Stimulated activated naive CD8-positive, alpha-beta T cell treated with anti-CD3 and anti-CD28 coated beads, Interleukin-15, Interleukin-2, amounts not matched to agents 100 ng/mL and 50 ng/mL, for 24 hours (primary cell): ENCODE measurements at regions not wholly inside any gene's neighbourhood (a gene's known extent, or its start where the extent isn't known, plus 50 kb on each side); places are given as distances from the start of the nearest gene placed in this dataset.

Source experiments
- H3K27ac Mint-ChIP-seq: one replicate; pipeline ENCODE4 v1.8.0; 2021; ENCODE audit warnings: mild to moderate bottlenecking, mixed read lengths
- H3K27me3 Mint-ChIP-seq: one replicate; pipeline ENCODE4 v1.8.0; 2021; ENCODE audit warnings: mixed read lengths
- H3K36me3 Mint-ChIP-seq: one replicate; pipeline ENCODE4 v1.8.0; 2021; ENCODE audit warnings: low read depth, mixed read lengths
- H3K4me1 Mint-ChIP-seq: one replicate; pipeline ENCODE4 v1.8.0; 2021; ENCODE audit warnings: low read depth, mixed read lengths
- H3K4me3 Mint-ChIP-seq: one replicate; pipeline ENCODE4 v1.8.0; 2021; ENCODE audit warnings: mild to moderate bottlenecking, mixed read lengths
- H3K9me3 Mint-ChIP-seq: one replicate; pipeline ENCODE4 v1.8.0; 2021; ENCODE audit warnings: mixed read lengths

DNA sequence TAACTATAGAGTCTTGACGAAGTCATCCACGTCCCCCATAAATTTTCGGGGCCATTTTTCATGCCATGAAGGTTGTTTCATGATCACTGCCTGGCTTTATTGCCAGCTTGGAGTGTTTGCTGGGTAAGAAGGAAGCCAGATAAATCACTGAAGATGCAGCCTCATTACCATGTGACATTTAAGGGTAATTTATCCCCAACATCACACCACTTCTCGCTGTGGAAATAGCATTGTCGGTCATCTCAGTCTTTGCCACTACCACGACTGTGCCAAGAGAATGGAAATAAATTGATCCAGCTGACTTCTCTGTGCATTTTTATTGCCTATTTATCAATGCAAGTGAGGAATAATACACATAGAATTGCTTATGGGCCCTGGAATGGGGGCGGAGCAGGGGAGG is 617.9 kb downstream of the AJAP1 start:
- Mint-ChIP-seq H3K4me1 (no peaks in the 10 kb centered on the region), H3K4me3 (no peak overlapping the region), H3K9me3 (no peaks in the 10 kb centered on the region), H3K36me3 (no peaks in the 10 kb centered on the region), H3K27ac (no peak overlapping the region), H3K27me3 (no peaks in the 10 kb centered on the region)

- Mint-ChIP-seq H3K9me3 (no peaks in the 10 kb centered on the region), H3K27ac (no peak overlapping the region), H3K4me1 (no peaks in the 10 kb centered on the region), H3K27me3 (no peaks in the 10 kb centered on the region), H3K4me3 (no peak overlapping the region), H3K36me3 (no peaks in the 10 kb centered on the region)
Measured at GRCh38 chr1:5271264-5271663, 616.9 kb downstream of the AJAP1 start.

DNA sequence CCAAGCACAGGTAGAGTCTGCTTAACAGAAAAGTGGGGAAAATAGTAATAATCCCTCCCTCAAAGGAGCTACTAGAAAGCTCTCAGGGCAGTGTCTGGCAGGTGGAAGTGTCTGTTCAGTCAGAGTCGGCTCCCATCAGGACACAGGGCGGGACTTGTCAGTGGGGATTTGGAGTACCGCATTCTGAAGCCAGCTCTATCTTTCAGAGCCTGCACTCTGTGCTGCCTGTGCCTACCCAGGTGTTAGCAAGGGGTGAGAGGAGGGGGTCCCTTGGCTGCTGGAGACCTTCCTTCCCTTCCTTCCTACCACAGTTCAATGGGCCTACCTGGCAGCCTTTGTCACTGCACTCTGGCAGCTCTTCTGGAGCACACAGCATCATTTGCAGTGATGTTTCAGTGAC is 615.5 kb downstream of the AJAP1 start:
- H3K9me3 Mint-ChIP-seq = no peaks in the 10 kb centered on the region
- no peaks in the 10 kb centered on the region for H3K4me1 Mint-ChIP-seq
- no peak overlapping the region for H3K4me3 Mint-ChIP-seq
- H3K27me3 Mint-ChIP-seq = no peaks in the 10 kb centered on the region
- no peaks in the 10 kb centered on the region for H3K36me3 Mint-ChIP-seq
- no peak overlapping the region for H3K27ac Mint-ChIP-seq

- no peaks in the 10 kb centered on the region for H3K4me1 Mint-ChIP-seq
- H3K4me3 Mint-ChIP-seq = no peak overlapping the region
- no peaks in the 10 kb centered on the region for H3K27me3 Mint-ChIP-seq
- H3K36me3 Mint-ChIP-seq = no peaks in the 10 kb centered on the region
- no peak overlapping the region for H3K27ac Mint-ChIP-seq
- no peaks in the 10 kb centered on the region for H3K9me3 Mint-ChIP-seq
Measured at GRCh38 chr1:5267603-5268235, 613.3 kb downstream of the AJAP1 start.

DNA sequence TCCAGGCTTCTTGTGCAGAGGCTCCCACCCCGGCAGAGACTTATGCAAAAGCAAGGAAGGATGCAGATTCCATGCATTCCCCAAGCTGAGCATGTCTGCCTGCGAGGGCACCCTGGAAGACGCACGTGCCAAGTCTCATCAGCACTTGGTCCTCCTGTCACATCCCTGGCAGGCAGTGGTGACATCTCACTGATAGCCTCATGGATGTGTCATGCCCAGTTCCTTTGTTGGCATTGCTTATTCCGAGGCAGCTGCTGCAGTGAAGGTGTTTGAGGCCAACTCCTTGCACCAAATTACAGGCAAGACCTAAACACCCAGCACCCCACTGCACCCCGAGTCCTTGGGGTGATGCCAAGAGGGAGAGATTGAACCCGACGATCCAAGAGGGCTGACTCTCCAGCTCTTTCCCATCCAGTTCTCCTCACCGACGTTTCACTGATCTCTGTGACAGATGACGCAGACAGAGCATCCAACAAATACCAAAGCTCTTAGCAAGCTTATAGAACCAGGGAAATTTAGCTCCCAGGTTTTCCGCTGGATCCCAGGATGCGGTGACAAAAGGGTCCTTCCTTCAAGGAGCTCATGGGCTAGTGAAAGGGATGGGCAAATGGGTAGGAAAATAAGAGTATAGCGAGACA is 611.1 kb downstream of the AJAP1 start:
- Mint-ChIP-seq H3K4me1 (no peaks in the 10 kb centered on the region), H3K27ac (no peak overlapping the region), H3K9me3 (no peaks in the 10 kb centered on the region), H3K36me3 (no peaks in the 10 kb centered on the region), H3K27me3 (no peaks in the 10 kb centered on the region), H3K4me3 (no peak overlapping the region)

GRCh38 chr1:5264476-5264875 is 610.1 kb downstream of the AJAP1 start:
- Mint-ChIP-seq H3K4me1 (no peaks in the 10 kb centered on the region), H3K4me3 (no peak overlapping the region), H3K27ac (no peak overlapping the region)

DNA sequence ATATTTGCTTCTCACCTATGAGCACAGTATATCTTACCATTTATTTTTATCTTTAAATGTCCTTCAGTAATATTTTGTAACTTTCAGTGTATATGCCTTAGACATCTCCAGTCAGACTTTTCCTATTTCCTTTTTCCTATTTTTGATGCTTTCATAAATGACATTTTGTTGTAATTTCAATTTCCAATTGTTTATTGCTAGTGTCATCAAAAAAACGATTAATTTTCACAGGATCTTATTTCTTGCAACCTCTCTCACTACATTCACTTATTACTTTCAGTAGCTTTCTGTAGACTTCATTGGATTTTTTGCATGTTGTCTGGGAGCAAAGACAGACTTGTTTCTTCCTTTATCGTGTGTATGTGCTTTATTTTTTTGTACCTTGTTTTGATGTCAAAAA is 602.4 kb downstream of the AJAP1 start:
- Mint-ChIP-seq H3K4me3 (no peak overlapping the region), H3K9me3 (peaks cover 20% of the 10 kb centered on the region), H3K36me3 (peaks cover 7% of the 10 kb centered on the region)

More at GRCh38 chr1:5264476-5264875, 610.1 kb downstream of the AJAP1 start:
- Mint-ChIP-seq H3K27me3 (no peaks in the 10 kb centered on the region), H3K9me3 (peaks cover 7% of the 10 kb centered on the region), H3K36me3 (peaks cover 2% of the 10 kb centered on the region)

GRCh38 chr1:5254975-5255374 is 600.6 kb downstream of the AJAP1 start:
- H3K9me3 Mint-ChIP-seq = peaks cover 18% of the 10 kb centered on the region
- peaks cover 7% of the 10 kb centered on the region for H3K36me3 Mint-ChIP-seq
- H3K4me3 Mint-ChIP-seq = no peak overlapping the region

More for the DNA sequence above, 602.4 kb downstream of the AJAP1 start:
- H3K27me3 Mint-ChIP-seq = no peaks in the 10 kb centered on the region
- H3K4me1 Mint-ChIP-seq = no peaks in the 10 kb centered on the region
- no peak overlapping the region for H3K27ac Mint-ChIP-seq

DNA sequence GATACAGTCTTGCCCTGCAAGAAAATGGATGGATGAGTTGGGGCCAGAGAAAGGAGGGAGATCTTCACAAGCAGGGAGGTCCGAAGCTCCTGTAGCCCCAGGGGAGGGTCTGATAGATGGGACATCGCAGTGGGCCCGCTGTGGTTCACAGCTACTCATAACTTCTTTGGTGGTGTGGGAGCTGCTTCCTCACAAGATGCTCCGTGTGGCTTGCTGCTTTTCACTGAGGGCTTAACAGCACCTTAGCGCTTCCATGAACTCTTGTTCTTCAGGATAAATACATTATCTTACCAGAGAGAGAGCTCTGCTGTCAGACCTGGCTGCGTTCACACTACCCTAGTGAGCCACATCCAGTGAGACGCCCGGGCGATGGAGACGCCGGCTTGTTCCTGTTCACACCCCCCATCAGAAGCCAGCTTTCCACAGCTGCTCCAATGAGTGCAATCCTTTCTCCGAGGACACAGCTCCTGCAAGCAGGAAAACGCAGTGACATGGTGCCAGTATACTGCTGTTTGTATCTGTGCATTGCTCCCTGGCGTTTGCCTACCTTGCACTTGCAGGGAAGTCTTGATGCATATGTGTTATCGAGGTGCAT is 599.8 kb downstream of the AJAP1 start:
- no peaks in the 10 kb centered on the region for H3K27me3 Mint-ChIP-seq
- no peaks in the 10 kb centered on the region for H3K4me1 Mint-ChIP-seq
- H3K36me3 Mint-ChIP-seq = peaks cover 3% of the 10 kb centered on the region
- H3K27ac Mint-ChIP-seq = no peak overlapping the region
- H3K9me3 Mint-ChIP-seq = peaks cover 11% of the 10 kb centered on the region
- no peak overlapping the region for H3K4me3 Mint-ChIP-seq

More at GRCh38 chr1:5254975-5255374, 600.6 kb downstream of the AJAP1 start:
- H3K27ac Mint-ChIP-seq = no peak overlapping the region
- no peaks in the 10 kb centered on the region for H3K4me1 Mint-ChIP-seq
- H3K27me3 Mint-ChIP-seq = no peaks in the 10 kb centered on the region

DNA sequence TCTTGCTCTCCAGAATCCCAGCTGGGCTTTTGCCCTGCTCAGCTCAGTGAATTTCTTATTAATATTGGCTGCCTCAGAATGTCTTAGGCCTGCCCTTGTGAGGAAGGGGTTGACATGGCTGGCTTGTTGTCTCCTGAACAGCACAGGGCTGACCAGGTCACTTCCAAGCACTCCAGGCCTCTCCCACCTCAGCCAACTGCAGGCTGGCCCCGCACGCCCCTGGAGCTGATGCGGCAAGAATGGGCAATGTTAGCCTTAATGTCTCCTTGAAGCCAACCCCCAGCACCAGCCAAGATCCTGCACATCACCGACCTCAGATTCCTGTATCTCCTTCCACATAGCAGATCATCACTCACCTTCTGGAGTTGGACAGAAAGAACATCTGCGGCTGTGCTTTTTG is 598.6 kb downstream of the AJAP1 start:
- Mint-ChIP-seq H3K4me1 (no peaks in the 10 kb centered on the region), H3K36me3 (no peaks in the 10 kb centered on the region), H3K4me3 (no peak overlapping the region), H3K9me3 (no peaks in the 10 kb centered on the region), H3K27ac (no peak overlapping the region), H3K27me3 (no peaks in the 10 kb centered on the region)

DNA sequence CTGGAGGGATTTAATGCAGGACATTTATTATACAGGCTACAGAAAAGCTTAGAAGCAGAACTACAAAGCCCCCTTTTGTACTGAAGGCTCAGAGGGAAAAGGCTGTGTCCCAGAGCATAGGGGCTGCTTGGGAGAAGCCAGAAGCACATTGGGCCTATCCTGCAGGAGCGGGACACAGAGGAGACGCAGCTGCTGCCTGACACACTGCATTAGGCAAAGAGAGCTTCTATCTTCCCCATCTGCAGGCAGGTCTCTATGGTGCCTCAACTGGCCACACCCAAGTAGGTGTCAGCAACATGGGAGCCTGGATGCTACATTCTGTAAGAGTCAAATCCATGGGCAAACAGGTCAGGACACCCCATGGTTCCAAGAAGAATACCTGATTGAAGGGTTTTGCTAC is 595.9 kb downstream of the AJAP1 start:
- Mint-ChIP-seq H3K27ac (no peak overlapping the region), H3K4me1 (no peaks in the 10 kb centered on the region), H3K9me3 (no peaks in the 10 kb centered on the region), H3K36me3 (no peaks in the 10 kb centered on the region), H3K4me3 (no peak overlapping the region), H3K27me3 (no peaks in the 10 kb centered on the region)

DNA sequence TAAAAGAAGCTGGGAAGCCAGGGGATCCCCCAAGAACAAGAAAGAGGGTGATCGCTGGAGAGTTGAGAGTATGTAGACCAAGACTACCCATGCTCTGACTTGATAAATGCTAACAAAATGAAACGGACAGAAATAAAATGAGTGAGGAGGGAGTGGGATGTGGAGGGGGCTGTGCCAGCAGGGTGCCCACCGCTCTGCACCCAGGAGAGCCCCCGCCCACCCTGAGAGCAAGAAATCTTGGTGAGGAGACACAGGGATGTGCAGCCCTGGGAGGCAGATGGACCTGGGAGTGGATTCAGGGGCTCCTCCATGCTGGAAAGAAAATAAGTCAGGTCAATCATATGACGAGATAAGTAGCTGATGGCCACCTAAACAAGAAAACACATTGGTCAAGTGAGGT is 590.9 kb downstream of the AJAP1 start:
- no peak overlapping the region for H3K4me3 Mint-ChIP-seq
- no peaks in the 10 kb centered on the region for H3K4me1 Mint-ChIP-seq
- no peaks in the 10 kb centered on the region for H3K9me3 Mint-ChIP-seq
- H3K27ac Mint-ChIP-seq = no peak overlapping the region
- H3K36me3 Mint-ChIP-seq = no peaks in the 10 kb centered on the region
- no peaks in the 10 kb centered on the region for H3K27me3 Mint-ChIP-seq

- Mint-ChIP-seq H3K9me3 (no peaks in the 10 kb centered on the region), H3K27ac (no peak overlapping the region), H3K4me3 (no peak overlapping the region), H3K4me1 (no peaks in the 10 kb centered on the region), H3K27me3 (no peaks in the 10 kb centered on the region), H3K36me3 (no peaks in the 10 kb centered on the region)
Measured at GRCh38 chr1:5244631-5245285, 590.3 kb downstream of the AJAP1 start.

DNA sequence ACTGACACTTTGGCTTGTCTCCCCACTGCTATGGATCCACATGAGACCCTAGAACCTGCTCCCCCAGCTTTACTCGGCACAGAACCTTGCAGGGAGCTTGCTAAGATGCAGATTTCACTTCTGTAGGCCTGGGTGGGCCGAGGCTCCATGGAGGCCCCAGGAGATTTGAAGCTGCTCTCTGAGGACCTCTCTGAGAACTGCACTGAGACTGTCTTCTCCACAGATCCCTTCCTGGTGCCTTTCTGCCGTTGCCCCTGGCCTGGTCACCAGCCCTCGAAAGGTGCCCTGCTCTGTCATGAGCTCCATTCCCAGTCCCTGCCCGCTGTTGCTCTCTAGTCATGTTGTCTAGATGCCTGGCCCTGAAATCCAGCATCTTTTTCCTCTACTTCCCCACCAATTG is 588.4 kb downstream of the AJAP1 start:
- Mint-ChIP-seq H3K4me1 (no peaks in the 10 kb centered on the region), H3K4me3 (no peak overlapping the region), H3K27ac (no peak overlapping the region), H3K27me3 (no peaks in the 10 kb centered on the region), H3K9me3 (no peaks in the 10 kb centered on the region), H3K36me3 (no peaks in the 10 kb centered on the region)

- Mint-ChIP-seq H3K4me1 (no peaks in the 10 kb centered on the region), H3K27me3 (no peaks in the 10 kb centered on the region), H3K9me3 (no peaks in the 10 kb centered on the region), H3K36me3 (no peaks in the 10 kb centered on the region), H3K4me3 (no peak overlapping the region), H3K27ac (no peak overlapping the region)
Measured at GRCh38 chr1:5239911-5240310, 585.5 kb downstream of the AJAP1 start.
